NCI-H226 (cell line): ENCODE measurements at regions not wholly inside any gene's neighbourhood (a gene's known extent, or its start where the extent isn't known, plus 50 kb on each side); places are given as distances from the start of the nearest gene placed in this dataset.

Experiments
- DNase-seq: peaks from one replicate; pipeline ENCODE4 v3.0.0-alpha.2; 2015

GRCh38 chr14:101048766-101049165, 145.2 kb upstream of the RTL1 start:
- no peak for DNase-seq

- DNase-seq = no peak
Observed at GRCh38 chr14:101049511-101049910, 146.0 kb upstream of the RTL1 start.

- no peak for DNase-seq
Observed at GRCh38 chr14:101049942-101050341, 146.4 kb upstream of the RTL1 start.

- no peak for DNase-seq
Observed at GRCh38 chr14:101050901-101051490, 147.5 kb upstream of the RTL1 start.

GRCh38 chr14:101054671-101055070, 151.1 kb upstream of the RTL1 start:
- no peak for DNase-seq

GRCh38 chr14:101055106-101055662, 151.7 kb upstream of the RTL1 start:
- no peak for DNase-seq

- no peak for DNase-seq
Observed at GRCh38 chr14:101055776-101056374, 152.4 kb upstream of the RTL1 start.

GRCh38 chr14:101056446-101056845, 152.9 kb upstream of the RTL1 start:
- DNase-seq = no peak

- no peak for DNase-seq
Observed at GRCh38 chr14:101057394-101057793, 153.9 kb upstream of the RTL1 start.

GRCh38 chr14:101058571-101058970, 155.0 kb upstream of the RTL1 start:
- no peak for DNase-seq

GRCh38 chr14:101060171-101060601, 156.7 kb upstream of the RTL1 start:
- DNase-seq = no peak

GRCh38 chr14:101061411-101062064, 158.0 kb upstream of the RTL1 start:
- no peak for DNase-seq

GRCh38 chr14:101062065-101062450, 158.5 kb upstream of the RTL1 start:
- no peak for DNase-seq

GRCh38 chr14:101062601-101063000, 159.1 kb upstream of the RTL1 start:
- DNase-seq = no peak

GRCh38 chr14:101063121-101063520, 159.6 kb upstream of the RTL1 start:
- DNase-seq = no peak

- DNase-seq = no peak
Observed at GRCh38 chr14:101064121-101064661, 160.7 kb upstream of the RTL1 start.

- no peak for DNase-seq
Observed at GRCh38 chr14:101064718-101065117, 161.2 kb upstream of the RTL1 start.

GRCh38 chr14:101065246-101065645, 161.7 kb upstream of the RTL1 start:
- DNase-seq = no peak

- DNase-seq = no peak
Observed at GRCh38 chr14:101065696-101066694, 162.5 kb upstream of the RTL1 start.

- DNase-seq = no peak
Observed at GRCh38 chr14:101066826-101067510, 163.4 kb upstream of the RTL1 start.

- DNase-seq = no peak
Observed at GRCh38 chr14:101068313-101069227, 165.0 kb upstream of the RTL1 start.
